Activated T-cell treated with anti-CD3 and anti-CD28 coated beads for 4 hours (primary cell): ENCODE measurements at regions not wholly inside any gene's neighbourhood (a gene's known extent, or its start where the extent isn't known, plus 50 kb on each side); places are given as distances from the start of the nearest gene placed in this dataset.
"Not testable (repeated sequence)": the region's sequence is repeated elsewhere in the genome, so short reads cannot be mapped to it uniquely, and the experiment has no call there.

Experiments
- DNase-seq: peaks from one replicate; pipeline ENCODE4 v3.0.0-alpha.2; 2020

DNA sequence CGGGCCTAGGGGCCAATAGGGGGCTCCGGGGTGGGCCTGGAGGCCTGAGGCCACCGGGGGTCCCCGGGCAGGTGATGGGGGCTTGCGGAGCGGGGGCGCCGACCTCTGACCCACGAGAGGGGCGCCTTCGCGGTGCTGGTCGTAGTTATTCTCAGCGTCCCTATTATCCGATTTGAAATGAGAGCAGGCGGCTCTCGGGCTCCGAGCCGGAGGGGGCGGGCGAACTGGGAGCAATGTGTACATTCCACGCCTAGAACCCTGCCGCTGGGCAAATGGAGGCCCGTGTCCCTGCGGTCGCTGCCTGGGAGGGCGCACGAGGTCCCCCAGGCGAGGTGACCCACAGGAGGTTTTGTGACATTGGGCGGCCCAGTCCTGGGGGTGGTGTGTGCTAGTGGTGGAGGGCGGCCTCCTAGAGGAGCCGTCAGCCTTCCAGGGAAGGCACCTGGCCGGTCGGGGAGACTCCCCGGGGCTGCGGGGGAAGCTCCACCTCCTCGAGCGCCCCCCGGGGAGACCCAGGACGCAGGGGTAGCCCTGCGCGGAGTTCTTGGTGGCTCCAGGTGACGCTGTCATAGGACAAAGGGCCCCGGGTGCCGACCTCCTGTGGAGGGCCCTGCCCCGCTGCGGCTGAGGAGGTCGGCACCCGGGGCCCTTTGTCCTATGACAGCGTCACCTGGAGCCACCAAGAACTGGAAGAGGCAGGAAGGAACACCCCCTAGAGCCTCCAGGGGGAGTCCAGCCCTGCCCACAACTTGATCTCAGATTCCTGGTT lies 102.6 kb upstream of the PRKX start:
- peak; percentile 1 for DNase-seq

GRCh38 chrX:3811331-3812311 lies 98.2 kb upstream of the PRKX start:
- peak; percentile 5 for DNase-seq

DNA sequence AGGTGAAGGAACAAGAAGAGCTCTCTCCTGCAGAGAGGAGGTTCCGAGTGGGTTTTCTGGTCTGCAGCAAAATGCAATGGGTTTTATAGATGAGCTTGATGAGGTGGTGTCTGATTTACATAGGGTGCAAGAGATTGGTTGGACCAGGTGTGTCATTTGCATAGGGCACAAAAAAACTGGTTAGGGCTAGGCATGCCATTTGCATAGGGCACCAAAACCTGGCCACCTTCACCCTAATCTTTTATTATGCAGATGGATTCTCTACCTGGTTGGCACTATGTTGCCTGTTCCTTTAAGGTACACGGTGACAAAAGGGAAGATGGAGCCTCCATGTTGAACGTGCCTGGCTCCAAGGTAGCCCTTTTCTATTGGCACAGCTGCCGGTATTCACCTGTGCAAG lies 94.5 kb upstream of the PRKX start:
- no peak for DNase-seq

DNA sequence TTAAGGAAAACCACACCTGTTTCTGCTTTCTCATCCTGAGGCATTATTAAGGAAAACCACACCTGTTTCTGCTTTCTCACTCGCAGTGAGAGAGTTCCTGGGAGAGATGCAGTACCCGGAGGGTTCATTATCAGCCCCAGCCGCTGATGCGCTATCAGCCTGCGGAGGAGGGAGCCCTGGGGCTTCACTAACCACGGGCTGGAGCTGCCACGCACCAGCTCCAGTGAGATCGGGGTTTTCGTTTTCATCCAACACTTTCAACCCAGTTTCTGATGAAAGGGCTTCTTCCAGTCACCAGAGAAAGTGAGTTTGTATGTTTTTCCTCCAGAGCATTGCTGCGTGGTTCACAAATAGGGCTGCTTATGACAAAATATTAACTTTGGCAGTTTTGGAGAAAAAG lies 93.2 kb upstream of the PRKX start:
- DNase-seq = no peak

GRCh38 chrX:3803713-3804112 lies 90.3 kb upstream of the PRKX start:
- DNase-seq = no peak

DNA sequence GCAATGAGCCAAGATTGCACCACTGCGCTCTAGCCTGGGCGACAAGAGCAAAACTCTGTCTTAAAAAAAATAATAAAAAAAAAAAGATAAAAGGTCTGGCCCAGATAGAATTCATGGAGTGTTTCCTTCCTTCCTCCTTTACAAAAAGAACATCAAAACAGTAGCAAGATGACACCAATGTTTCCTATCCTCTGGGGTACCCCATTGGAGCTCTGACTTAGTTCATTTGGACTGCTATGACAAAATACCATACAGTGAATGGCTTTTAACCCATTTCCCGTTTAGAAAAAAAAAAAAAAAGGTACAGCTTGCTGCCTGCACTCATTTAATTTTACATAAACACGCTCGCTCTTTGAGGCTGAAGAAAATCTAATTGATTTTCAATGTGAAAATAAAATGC lies 89.9 kb upstream of the PRKX start:
- no peak for DNase-seq

DNA sequence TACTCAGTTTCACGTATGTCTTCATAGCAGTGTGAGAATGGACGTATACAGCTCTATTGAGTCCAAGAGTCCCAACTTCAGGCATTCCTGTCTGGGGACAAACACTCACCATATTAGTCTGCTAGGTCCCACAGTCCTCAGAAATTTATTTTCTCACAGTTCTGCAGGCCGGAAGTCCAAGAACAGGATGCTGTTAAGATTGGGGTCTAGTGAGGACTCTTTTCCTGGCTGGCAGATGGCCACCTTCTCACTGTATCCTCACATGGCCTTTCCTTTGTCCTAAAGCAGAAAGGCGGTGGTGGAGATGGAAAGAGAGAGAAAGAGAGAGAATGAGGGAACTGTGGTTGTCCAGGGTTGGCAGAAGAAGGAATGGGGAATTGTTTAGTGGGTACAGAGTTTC lies 82.0 kb upstream of the PRKX start:
- not testable (repeated sequence) for DNase-seq

DNA sequence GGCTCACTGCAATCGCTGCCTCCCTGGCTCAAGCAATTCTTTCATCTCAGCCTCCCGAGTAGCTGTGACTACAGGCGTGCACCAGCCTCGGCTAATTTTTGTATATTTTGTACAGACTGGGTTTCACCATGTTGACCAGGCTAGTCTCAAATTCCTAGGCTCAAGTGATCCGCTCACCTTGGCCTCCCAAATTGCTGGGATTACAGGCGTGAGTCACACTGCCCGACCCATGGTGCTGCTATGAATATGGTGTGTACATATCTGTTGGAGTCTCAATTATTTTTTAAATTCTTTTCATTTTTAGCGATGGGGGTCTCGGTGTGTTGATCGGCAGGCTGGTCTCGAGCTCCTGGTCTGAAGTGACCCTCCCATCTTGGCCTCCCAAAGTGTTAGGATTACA lies 78.0 kb upstream of the PRKX start:
- no peak for DNase-seq

DNA sequence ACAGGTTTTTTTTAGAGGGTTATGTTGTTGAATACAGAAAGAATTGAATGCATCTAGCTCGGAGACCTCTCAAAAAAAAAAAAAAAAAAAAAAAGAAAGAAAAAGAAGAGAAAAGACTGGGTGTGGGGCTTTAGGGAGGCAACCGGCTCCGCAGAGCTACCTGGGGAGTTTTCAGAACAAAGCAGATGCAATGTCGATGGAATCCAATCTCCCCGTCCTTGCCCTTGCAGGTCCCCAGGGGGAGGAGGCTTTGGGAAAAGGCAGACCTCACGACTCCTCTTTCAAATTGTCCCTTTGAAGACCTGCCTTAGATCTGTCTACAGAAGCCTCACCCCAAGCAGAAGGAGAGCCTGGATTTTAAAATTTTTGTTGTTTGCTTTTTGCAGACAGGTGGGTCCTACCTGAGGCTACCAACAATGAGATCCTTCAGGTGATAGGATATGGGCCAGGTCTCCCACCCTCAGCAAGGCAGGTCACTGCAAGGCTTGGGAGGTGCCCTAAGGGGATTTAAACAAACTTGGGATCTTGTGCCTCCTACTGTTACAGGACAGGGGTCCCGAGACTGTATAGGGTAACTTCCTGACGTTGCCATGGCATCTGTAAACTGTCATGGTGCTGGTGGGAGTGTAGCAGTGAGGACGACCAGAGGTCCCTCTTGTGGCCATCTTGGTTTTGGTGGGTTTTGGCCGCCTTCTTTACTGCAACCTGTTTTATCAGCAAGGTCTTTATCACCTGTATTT lies 75.2 kb upstream of the PRKX start:
- DNase-seq = no peak

- DNase-seq = no peak
Observed at GRCh38 chrX:3787856-3788255, 74.4 kb upstream of the PRKX start.

DNA sequence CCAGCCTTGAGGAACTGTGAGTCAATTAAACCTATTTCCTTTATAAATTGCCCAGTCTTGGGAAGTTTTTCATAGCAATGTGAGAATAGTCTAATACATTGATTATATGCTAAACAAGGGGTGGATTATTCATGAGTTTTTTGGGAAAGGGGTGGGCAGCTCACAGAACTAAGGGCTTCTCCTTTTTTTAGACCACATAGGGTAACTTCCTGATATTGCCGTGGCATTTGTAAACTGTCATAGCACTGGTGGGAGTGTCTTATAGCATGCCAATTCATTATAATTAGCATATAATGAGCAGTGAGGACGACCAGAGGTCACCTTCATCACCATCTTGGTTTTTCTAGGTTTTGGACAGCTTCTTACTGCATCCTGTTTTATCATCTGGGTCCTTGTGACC lies 72.4 kb upstream of the PRKX start:
- DNase-seq = not testable (repeated sequence)

- DNase-seq = no peak
Observed at GRCh38 chrX:3780564-3780963, 67.1 kb upstream of the PRKX start.

- DNase-seq = no peak
Observed at GRCh38 chrX:3779546-3779945, 66.1 kb upstream of the PRKX start.

DNA sequence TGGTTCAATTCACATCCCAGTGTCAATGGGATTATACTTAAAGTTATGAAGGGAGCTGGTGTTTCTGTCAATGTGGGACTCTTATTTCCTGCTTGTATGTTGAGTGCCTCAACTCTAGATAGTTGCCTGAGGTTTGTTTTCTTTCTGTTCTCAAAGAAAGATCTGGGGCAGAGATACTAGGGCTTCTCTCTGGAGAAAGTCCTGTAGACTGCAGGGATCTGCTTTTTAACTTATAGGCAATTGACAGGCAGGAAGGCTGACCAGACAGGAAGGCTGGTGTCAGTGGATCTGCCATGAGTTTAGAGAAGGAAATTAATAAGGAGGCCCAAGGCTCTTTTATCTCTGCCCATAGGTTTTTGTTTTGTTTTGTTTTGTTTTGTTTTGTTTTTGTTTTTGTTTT lies 64.0 kb upstream of the PRKX start:
- DNase-seq = no peak

DNA sequence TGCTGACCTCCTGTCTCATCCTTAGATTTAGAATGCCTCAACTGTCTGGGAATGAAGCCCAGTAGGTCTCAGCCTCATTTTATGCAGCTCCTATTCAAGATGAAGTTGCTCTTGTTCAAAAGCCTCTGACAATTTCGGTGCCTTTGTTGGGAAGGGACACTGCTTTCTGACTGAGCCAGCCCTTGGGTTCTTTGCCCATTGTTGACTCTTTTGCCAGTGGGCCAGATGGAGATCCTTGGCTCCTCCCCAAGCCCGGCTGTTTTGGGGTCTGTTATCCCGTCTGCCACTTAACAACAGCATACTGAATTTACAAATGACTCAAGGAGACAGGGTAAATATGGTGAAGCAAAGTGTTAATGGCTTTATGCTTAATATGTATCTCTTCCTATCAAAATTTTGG lies 58.3 kb upstream of the PRKX start:
- DNase-seq = no peak

GRCh38 chrX:3768881-3769280 lies 55.4 kb upstream of the PRKX start:
- no peak for DNase-seq
